ENCODE measurements at regions not wholly inside any gene's neighbourhood (a gene's known extent, or its start where the extent isn't known, plus 50 kb on each side); places are given as distances from the start of the nearest gene placed in this dataset.
"Not testable (repeated sequence)": the region's sequence is repeated elsewhere in the genome, so short reads cannot be mapped to it uniquely, and the experiment has no call there.

DNA sequence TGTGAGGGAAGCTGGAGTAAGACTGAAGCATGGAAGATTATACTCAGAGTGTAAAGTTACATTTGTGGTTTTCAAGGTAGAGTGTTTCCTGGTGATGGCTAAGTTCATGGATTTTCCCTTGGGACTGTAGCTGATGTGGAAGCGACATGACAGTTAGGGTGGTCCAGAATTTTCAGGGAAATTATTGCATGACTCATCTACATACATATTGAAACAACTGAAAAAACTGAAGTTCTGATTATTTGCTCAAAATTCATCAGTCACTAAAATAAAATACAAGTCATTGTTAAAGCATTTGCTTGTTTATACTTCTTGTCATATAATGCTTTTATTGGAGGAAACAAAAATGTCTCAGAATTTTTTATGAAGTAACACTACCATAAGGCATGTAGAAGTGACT, 700.0 kb downstream of the RFPL4B start:
- DNase-seq (ENCODE audit: low read depth), result no peak

DNA sequence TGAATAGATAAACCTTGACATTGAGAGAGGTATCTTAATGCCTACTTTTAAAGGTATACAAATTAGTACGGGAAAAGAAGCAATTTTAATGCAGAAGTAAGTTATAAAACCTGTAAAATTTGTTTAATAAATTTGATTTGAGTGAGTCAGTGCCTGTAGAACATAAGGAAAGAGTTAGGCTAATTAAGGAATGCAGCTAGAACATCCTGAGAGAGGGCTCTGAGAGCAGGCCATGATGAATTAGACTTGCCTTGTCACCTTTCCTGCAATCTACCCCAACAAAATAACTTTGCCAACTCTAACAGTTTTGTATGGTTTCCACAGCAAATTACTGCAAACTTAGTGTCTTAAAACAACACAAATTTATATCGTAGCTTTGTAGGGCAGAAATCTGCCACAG, 700.8 kb downstream of the RFPL4B start:
- DNase-seq (ENCODE audit: low read depth), result no peak

DNA sequence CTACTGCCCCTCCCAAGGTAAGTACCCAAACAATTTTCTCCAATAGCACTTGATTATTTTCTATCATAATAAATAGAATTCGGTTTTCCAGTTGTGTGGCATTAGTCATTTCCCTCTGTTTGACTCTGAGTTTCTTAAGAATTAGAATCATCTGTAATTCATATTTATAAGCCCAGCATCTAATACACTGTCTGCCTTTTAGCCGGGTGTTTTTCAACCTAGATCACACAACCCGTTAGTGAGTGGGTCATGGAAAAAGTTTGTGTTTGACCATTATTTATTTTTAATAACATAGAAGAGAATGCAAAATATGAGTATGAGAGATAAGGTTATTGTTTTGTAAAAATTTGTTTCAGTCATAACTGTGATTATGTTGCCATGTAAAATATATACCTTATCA, 701.6 kb downstream of the RFPL4B start:
- DNase-seq (ENCODE audit: low read depth), result peak; percentile 43

DNA sequence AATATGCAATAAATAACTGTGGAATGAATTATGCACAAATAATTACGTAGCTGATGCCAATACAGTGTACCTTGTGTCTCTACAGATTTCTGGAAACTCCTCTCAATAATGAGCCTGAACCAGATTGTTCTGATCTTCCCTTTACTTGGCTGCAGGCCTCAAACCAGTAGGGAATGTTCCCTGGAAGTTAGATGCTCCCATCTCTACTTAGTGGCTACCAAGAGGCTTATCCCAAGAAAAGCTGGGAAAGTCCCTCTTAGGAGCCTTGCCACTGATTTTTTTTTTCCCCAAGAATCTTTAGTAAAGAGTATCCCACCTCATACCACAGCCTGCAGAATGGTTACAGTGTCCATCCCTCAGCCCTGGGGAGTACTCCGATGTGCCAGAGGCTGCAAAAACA, 702.1 kb downstream of the RFPL4B start:
- no peak for DNase-seq (ENCODE audit: low read depth)

DNA sequence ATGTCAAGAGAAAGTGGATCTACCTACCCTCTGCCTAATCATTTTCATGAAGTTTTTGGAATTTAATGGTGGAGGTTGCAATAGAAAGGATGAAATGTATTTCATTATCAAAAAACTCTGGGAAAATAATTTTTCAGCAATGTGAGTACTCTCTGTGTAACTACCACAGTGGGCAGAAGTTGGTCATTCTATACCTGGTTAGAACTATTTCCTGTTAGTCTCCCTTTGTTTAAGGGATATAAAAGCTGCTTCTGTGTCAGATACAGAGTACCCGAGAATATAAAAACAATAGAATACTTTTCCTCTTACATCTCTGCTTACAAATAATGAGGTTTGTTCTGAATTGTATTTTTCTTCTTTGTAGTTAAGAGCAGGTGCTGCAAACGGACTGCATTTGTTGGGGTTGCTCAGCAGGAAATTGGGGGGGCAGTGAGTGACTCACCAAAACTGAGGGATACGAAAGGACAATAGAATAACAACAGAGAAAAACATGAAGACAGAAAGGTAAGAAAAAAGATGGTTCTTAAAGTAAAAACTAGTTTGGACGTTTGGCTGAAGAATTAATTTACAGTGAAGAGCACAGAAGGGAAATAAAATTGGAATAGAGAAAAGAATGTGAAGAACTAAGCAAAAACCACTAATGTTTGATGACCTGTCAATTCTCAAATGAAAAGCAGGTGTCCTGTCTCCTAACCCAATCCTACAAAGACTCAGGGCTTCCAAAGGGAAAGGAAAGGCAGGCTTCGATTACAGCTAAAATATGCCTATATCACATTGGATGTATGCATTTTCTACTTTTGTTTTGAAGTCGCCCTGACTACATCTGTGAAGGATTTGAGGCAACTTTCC, 703.1 kb downstream of the RFPL4B start:
- no peak for DNase-seq (ENCODE audit: low read depth)

DNA sequence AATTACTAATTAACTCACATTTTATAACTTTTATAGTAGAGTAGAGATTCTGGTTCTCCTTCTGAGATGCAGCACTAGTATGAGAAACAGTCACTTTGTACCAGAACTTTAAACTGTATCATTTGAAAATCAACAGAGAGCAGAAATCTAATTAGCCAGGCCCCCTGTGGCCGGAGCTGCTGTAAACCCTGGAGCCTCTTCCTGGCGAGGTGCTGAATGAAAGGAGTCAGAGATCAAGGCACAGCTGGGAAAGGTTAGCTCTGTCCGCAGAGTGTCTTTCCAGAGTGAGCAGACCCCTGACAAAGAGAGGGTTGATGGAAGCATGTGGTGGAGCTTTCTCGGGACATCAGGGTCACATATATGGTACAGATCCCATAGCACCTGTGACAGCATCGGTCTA, 703.8 kb downstream of the RFPL4B start:
- no peak for DNase-seq (ENCODE audit: low read depth)

DNA sequence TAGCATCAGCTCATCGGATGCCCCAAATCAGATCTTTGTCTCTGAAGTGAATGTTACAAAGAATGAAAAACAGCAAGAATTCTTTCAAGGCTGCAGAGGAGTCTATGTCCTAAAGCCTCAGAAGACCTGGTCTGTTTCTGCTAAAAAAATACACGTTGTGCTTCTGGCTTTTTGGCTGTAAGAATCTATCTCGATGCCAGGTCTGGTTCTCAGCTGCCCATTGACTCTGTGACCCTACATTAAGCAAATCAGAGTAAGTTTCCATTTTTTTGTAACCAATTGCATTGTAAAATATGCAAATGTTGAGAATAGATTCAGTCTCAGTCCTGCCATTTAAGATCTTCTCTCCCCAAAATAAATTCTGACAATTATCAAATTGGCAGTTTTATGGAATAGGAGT, 705.4 kb downstream of the RFPL4B start:
- no peak for DNase-seq (ENCODE audit: low read depth)

DNA sequence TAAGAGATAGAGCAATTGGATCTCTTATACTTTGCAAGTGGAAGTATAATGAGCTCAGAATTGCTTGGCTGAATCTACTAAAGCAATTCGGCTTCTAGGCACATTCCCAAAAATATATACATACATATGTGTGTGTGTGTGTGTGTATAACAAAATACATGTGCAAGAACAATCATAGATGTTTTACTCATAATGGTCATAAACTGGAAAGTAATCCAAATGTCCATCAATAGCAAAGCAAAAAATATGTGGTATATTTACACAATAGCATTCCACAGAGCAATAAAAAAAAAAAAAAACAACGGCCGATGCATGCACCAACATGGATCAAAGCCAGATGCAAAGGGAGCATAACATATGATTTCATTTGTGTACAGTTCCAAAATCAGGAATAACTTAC, 707.9 kb downstream of the RFPL4B start:
- DNase-seq (ENCODE audit: low read depth), result no peak

DNA sequence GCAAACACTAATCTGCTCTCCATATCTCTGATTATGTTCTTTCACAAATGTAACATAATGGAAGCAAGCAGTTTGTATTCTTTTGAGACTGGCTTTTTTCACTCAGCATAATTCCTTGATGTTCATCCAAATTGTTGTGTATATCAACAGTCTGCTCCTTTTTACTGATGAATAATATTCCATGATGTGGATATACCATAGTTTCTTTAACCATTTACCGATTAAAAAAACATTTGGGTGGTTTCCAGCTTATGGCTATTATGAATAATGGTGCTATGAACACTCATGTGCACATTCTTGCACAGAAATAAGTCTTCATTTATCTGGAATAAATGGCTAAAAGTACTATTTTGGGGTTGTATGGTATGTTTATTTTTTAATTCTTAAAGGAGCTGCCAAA, 708.9 kb downstream of the RFPL4B start:
- no peak for DNase-seq (ENCODE audit: low read depth)

DNA sequence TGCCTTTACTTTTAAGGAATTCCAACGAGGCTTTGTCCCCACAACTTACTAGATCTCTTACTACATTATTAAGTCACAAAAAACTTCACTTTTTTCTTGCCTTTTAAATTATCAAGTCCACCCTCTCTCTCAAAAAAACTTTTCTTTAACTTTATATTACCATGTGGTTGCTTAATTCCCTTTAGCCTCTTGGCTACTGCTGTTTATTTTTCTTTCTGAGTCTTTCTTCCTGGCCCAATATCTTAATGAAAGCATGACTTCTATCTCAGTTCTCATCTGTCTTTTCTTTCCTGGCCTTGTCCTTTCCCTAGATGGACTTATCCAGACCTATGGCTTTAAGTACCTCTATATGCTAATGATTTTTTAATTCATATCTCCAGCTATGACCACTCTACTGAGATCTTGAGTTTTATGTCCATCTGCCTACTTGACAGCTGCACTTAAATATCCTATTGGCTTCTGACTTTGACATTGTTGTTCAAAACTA, 710.5 kb downstream of the RFPL4B start:
- DNase-seq (ENCODE audit: low read depth), result no peak

DNA sequence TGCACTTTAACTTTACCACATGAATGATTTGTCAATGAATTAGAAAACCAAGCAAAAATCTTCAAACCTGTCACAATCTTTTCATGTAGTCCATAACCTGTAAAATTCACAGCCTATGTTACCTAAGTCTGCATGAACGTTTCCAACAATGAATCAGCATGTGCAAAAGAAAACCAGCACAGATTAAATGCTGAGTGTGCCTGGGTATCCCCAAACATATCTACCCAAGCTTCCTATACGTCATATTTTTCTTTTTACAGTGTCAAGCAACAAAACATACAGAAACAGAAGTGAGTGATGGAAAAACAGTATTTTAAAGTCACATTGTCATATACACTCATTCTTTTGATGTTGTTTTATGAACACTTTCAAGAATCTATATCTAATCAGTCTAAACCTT, 713.5 kb downstream of the RFPL4B start:
- DNase-seq (ENCODE audit: low read depth), result no peak

DNA sequence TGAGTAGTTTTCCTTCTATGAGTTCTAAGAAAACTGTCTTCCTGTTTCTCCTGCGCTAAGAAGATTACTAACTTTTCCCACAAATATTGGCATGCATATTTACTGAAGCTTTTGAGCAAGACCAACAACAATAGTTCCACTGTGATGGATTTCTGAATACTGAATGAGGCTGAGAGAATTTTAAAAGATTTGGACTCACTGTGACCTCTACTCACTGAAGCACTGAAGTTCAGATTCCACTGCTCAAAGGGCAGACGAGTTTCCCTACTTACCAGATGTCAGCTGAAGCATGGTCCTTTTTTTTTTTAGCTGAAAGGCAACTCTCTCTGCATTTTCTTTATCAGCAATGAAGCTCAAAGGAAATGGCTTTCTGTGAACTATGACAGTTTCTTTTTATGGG, 718.5 kb downstream of the RFPL4B start:
- DNase-seq (ENCODE audit: low read depth), result peak; percentile 45

DNA sequence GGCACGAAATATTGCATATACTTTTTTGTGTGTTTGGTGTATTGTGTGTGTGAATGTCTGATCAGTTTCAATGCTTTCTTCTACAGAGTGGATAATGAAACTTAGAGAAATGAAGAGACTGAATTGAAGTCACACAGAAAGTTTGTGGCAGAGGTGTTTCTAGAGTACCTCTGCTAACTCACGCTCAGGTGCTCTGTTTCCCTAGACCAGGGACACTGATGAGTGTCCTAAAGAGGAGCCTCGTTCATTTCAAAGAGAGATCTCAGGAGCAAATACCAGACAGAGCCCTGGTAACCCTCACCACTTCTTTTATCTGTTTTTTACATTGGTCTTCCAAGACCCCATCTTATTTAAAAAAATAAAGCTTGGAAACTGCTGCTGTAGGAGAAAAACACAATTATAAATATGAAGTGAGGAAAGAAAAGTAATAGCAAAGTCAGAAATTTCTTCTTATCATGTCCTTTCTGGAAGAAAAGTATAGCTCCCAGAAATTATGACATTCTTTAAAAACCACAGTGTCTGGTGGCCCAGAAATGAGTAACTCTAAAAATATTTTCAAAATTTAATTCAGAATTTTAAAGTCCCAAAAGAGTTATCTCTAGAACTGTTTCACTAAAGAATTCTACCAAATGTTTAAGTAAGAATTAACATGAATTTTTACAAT, 720.6 kb downstream of the RFPL4B start:
- peak; percentile 58 for DNase-seq (ENCODE audit: low read depth)

DNA sequence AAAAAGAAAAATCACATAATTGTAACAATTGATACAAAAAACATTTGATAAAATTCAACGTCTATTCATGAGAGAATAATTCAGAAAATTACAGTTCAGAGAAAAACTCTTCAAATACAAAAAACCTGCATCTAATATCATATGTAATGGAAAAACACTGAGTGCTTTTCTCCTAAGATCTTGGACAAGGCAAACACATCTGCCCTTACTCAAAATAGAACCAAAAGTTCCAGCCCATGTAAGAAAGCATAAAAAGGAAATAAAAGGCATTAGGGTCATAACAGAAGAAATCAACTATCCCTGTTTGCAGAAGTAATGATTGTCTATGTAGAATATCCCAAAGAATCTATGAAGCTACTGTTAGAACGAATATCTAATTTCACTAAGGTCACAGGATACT, 721.4 kb downstream of the RFPL4B start:
- DNase-seq (ENCODE audit: low read depth), result no peak

DNA sequence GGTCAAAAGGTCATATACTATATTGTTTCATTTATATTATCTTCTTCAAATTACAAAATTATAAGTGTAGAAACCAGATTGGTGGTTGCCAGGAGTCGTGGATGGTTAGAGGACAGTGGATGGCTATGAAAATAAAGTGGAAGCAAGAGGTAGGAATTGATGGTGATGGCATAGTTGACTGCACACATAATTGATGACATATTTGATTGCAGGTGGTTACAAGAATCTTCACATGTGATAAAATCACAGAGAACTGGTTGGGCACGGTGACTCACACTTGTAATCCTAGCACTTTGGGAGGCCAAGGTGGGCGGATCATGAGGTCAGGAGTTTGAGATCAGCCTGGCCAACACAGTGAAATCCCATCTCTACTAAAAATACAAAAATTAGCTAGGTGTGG, 723.6 kb downstream of the RFPL4B start:
- DNase-seq (ENCODE audit: low read depth), result not testable (repeated sequence)

DNA sequence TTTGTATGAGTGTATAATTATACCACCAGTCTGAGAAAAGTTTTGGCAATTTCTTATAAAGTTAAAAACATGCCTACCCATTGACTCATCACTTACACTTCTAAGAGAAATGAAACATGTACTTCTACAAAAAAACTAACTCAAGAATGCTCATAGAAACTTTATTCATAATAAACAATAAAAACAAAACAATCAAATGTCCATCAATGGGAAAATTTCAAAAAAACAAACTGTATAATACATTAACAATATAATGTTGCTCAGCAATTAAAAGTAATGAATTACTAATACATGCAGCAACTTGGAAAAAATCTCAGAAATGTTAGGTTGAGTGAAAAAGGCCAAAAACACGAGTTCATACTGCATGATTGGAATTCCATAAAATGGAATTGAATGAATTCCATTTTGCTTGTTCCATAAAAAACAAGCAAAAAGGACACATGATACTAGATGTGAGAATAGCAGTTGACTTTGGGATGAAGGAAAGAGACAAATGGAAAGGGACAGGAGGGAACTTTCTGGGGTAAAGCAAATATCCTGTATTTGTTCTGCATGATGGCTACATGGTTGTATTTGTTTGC, 726.6 kb downstream of the RFPL4B start:
- peak; percentile 57 for DNase-seq (ENCODE audit: low read depth)

DNA sequence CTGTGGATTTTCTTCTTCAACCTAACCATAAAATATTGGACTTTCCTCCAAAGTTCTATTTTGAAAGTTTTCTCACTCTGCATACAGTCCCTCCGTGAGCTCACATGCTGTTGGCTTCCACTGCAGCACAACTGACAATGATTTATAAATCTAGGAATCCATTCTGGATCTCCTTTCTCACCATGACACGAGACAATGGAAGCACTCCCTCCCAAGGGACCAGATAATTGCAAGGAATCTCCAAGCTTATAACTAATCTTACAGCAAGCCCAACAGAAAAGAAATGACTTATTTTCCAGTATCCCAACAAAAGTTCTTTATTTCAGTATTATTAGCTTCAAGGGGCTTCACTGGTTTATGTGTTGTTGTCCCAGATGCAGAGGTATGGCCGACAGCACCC, 729.0 kb downstream of the RFPL4B start:
- no peak for DNase-seq (ENCODE audit: low read depth)

DNA sequence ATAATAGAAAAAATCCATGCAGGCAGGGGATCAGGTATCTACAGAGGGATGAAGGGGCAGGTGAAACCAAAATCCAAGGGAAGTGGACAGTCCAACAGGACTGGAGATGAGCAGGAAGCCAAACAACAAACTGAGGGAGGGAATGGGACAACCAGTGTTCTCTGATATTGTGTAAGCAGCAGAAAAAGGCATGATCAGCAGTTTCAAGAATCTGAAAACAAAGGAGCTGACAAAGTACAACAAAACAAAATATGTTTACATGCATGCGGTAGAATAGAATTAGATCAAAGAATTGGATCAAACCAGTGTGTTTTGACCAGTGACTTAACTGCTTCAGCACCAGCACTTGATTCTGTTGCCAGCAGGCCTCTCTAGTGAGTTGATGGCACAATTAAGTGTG, 729.7 kb downstream of the RFPL4B start:
- DNase-seq (ENCODE audit: low read depth), result no peak

DNA sequence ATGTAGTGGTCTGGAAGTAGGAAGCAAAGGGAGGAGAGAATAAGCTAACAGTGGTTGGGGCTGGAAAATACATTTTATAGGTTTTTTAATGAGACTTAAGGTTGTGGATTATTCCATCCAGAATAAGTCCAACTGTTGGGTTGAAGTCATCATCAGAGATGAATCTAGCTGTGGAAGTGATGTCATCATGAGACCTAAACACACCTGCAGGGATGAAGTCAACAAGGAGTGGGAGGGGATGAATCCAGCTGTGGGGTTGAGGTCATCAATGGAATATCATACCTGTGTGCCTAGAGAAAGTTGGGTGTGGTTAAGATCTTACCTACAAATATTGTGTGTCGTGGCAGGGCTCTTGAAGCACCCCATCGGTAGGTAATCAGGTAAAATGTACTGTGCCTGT, 730.7 kb downstream of the RFPL4B start:
- DNase-seq (ENCODE audit: low read depth), result no peak

DNA sequence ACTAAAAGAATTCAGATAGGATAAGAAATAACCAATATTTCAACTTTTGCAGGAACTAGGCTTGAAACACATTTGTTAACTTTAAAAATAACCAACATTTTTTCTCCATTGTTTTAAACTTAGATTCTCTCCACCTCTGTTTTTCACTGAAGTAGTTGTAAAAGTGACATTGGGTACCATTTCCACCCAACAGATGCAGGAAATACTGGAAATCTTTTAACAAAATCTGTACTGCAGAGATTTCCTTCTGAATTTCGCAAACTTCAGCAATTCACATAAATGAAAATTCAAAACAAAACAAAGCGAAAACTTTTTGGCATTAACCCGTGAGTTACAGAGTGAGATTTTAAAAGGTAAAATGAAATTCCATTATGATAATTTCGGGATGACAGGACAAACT, 731.7 kb downstream of the RFPL4B start:
- DNase-seq (ENCODE audit: low read depth), result no peak

DNA sequence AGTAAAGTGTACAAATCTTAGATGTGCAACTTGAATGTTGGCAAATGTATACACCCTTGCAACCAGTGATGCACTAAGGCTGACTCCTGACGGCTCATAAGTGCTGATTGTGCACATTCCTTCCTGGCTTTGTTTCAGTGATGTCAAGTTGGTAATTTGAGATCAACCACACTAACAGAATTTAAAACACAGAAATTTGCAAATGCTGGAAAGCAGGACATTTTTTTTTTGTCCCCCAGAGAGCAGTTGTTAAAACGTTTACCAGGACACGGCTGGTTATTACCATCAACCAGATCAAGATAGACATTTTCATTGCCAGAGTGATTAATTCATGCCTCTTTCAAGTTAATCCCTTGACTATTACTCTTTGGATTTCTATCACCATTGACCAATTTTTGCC, 735.6 kb downstream of the RFPL4B start:
- DNase-seq (ENCODE audit: low read depth), result peak; percentile 42

DNA sequence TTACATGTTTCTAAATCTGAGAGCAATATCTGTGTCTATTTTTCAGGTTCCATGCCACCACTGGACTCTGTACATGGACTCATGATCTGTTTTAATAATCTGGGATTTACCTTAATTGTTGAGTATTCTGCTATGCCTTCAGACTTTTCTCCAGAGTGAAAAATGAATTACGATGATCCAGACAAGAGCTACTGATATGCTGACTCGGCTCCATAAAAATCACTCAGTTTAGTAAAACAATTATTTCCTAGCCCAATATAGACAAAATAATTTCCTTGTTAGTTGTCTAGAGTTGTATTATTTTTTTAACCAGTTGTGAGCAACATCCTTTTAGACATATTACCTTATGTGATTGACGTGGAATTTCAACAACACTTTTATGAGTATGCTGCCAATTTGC, 736.8 kb downstream of the RFPL4B start:
- DNase-seq (ENCODE audit: low read depth), result no peak

DNA sequence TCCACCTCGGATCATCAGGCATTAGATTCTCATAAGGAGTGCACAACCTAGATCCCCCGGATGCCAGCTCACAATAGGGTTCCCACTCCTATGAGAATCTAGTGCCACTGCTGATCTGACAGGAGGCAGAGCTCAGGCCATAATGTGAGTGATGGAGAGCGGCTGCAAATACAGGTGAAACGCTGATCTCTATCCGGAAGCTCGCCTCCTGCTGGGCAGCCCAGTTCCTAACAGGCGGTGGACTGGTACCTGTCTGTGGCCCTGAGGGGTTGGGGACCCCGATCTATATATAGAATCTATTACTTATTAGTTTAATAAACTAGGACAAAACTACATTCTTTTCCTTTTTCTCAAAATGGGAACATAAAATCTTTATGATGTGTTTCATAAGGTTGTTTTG, 741.9 kb downstream of the RFPL4B start:
- no peak for DNase-seq (ENCODE audit: low read depth)
